KOPT-K1 (cell line): ENCODE measurements at regions not wholly inside any gene's neighbourhood (a gene's known extent, or its start where the extent isn't known, plus 50 kb on each side); places are given as distances from the start of the nearest gene placed in this dataset.
"Not testable (repeated sequence)": the region's sequence is repeated elsewhere in the genome, so short reads cannot be mapped to it uniquely, and the experiment has no call there.

Experiments
- H3K27ac ChIP-seq: fragments of 200-600 bp; sonication (generic); 2 replicates; pipeline ENCODE4 v1.5.1; 2016; ENCODE audit warnings: antibody characterized with exemption, mild to moderate bottlenecking, low read depth, low read length; ENCODE audit not compliant: poor library complexity, severe bottlenecking
- H3K36me3 ChIP-seq: fragments of 200-600 bp; sonication (generic); 2 replicates; pipeline ENCODE4 v1.5.1; 2017; ENCODE audit warnings: antibody characterized with exemption, mild to moderate bottlenecking, low read length, moderate library complexity; ENCODE audit not compliant: insufficient read depth
- H3K9me3 ChIP-seq: fragments of 200-600 bp; sonication (generic); 2 replicates; pipeline ENCODE4 v1.5.1; 2017; ENCODE audit warnings: antibody characterized with exemption, low read length, mild to moderate bottlenecking; ENCODE audit not compliant: insufficient read depth, poor library complexity, severe bottlenecking

- no peak overlapping the region for H3K27ac ChIP-seq
- peaks cover 25% of the 10 kb centered on the region for H3K9me3 ChIP-seq
Observed at GRCh38 chr3:18527691-18528090, 102.6 kb upstream of the SATB1 start.

GRCh38 chr3:18526667-18527066, 101.5 kb upstream of the SATB1 start:
- Histone ChIP-seq H3K36me3 (no peaks in the 10 kb centered on the region), H3K27ac (no peak overlapping the region), H3K9me3 (peaks cover 25% of the 10 kb centered on the region)

More at GRCh38 chr3:18527691-18528090, 102.6 kb upstream of the SATB1 start:
- no peaks in the 10 kb centered on the region for H3K36me3 ChIP-seq

GRCh38 chr3:18516170-18516569, 91.0 kb upstream of the SATB1 start:
- H3K27ac ChIP-seq, H3K9me3 ChIP-seq, H3K36me3 ChIP-seq: not testable (repeated sequence)

- Histone ChIP-seq H3K36me3 (no peaks in the 10 kb centered on the region), H3K9me3 (no peaks in the 10 kb centered on the region), H3K27ac (no peak overlapping the region)
Observed at GRCh38 chr3:18513091-18513490, 88.0 kb upstream of the SATB1 start.

- Histone ChIP-seq H3K36me3 (no peaks in the 10 kb centered on the region), H3K27ac (no peak overlapping the region), H3K9me3 (no peaks in the 10 kb centered on the region)
Observed at GRCh38 chr3:18512007-18512406, 86.9 kb upstream of the SATB1 start.

GRCh38 chr3:18510947-18511346, 85.8 kb upstream of the SATB1 start:
- no peaks in the 10 kb centered on the region for H3K36me3 ChIP-seq
- H3K27ac ChIP-seq = no peak overlapping the region
- H3K9me3 ChIP-seq = no peaks in the 10 kb centered on the region

GRCh38 chr3:18507333-18507732, 82.2 kb upstream of the SATB1 start:
- Histone ChIP-seq H3K9me3 (no peaks in the 10 kb centered on the region), H3K27ac (no peak overlapping the region), H3K36me3 (no peaks in the 10 kb centered on the region)

- no peaks in the 10 kb centered on the region for H3K9me3 ChIP-seq
- no peaks in the 10 kb centered on the region for H3K36me3 ChIP-seq
- no peak overlapping the region for H3K27ac ChIP-seq
Observed at GRCh38 chr3:18505056-18505455, 79.9 kb upstream of the SATB1 start.

GRCh38 chr3:18501679-18502343, 76.7 kb upstream of the SATB1 start:
- Histone ChIP-seq H3K27ac (no peak overlapping the region), H3K9me3 (no peaks in the 10 kb centered on the region), H3K36me3 (no peaks in the 10 kb centered on the region)

GRCh38 chr3:18500322-18500721, 75.2 kb upstream of the SATB1 start:
- Histone ChIP-seq H3K36me3 (no peaks in the 10 kb centered on the region), H3K9me3 (no peaks in the 10 kb centered on the region), H3K27ac (no peak overlapping the region)

GRCh38 chr3:18499301-18499700, 74.2 kb upstream of the SATB1 start:
- no peaks in the 10 kb centered on the region for H3K9me3 ChIP-seq
- no peak overlapping the region for H3K27ac ChIP-seq
- no peaks in the 10 kb centered on the region for H3K36me3 ChIP-seq

- H3K36me3 ChIP-seq = no peaks in the 10 kb centered on the region
- no peak overlapping the region for H3K27ac ChIP-seq
- H3K9me3 ChIP-seq = no peaks in the 10 kb centered on the region
Observed at GRCh38 chr3:18494251-18494650, 69.1 kb upstream of the SATB1 start.

- H3K36me3 ChIP-seq = no peaks in the 10 kb centered on the region
- H3K9me3 ChIP-seq = peaks cover 7% of the 10 kb centered on the region
- peak overlapping the region; percentile 35 for H3K27ac ChIP-seq
Observed at GRCh38 chr3:18489939-18490338, 64.8 kb upstream of the SATB1 start.

GRCh38 chr3:18483226-18483625, 58.1 kb upstream of the SATB1 start:
- no peak overlapping the region for H3K27ac ChIP-seq
- H3K36me3 ChIP-seq = no peaks in the 10 kb centered on the region
- peaks cover 11% of the 10 kb centered on the region for H3K9me3 ChIP-seq

GRCh38 chr3:18481946-18482548, 56.9 kb upstream of the SATB1 start:
- Histone ChIP-seq H3K27ac (no peak overlapping the region), H3K9me3 (peaks cover 11% of the 10 kb centered on the region)

GRCh38 chr3:18477620-18478019, 52.5 kb upstream of the SATB1 start:
- Histone ChIP-seq H3K9me3 (no peaks in the 10 kb centered on the region), H3K36me3 (no peaks in the 10 kb centered on the region)

More at GRCh38 chr3:18481946-18482548, 56.9 kb upstream of the SATB1 start:
- no peaks in the 10 kb centered on the region for H3K36me3 ChIP-seq

More at GRCh38 chr3:18477620-18478019, 52.5 kb upstream of the SATB1 start:
- no peak overlapping the region for H3K27ac ChIP-seq
